ENCODE measurements at regions not wholly inside any gene's neighbourhood (a gene's known extent, or its start where the extent isn't known, plus 50 kb on each side); places are given as distances from the start of the nearest gene placed in this dataset.

DNA sequence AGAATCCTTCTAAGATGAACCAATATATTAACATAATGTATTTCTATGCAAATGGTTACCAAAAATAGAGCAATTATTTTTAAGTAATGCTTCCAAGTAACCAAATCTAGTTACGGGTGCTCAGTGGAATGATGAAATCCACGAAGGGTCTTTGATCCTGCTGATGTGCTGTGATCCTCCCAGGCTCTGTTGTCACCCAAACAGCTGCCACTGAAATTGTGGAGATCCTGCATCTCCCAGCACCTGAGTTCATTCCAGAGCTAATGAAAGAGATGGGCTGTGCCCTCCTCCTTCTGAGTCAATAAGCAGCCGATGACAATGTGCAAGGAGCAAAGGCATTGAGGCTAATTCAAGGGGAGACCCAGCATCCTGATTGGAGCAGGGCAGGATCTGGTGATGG is 362.4 kb upstream of the SOX11 start:
- intact Hi-C loops (cut with micrococcal nuclease; ENCODE audit: unreplicated experiment) = no loop called here
- Mint-ChIP-seq H3K36me3 (ENCODE audit: insufficient read depth, unreplicated experiment) (no peaks in the 10 kb centered on the region), H3K27me3 (ENCODE audit: insufficient read depth, unreplicated experiment) (peaks cover 3% of the 10 kb centered on the region), H3K27ac (ENCODE audit: unreplicated experiment) (no peak overlapping the region), H3K4me1 (ENCODE audit: low read depth, unreplicated experiment) (no peaks in the 10 kb centered on the region), H3K4me3 (ENCODE audit: unreplicated experiment) (no peak overlapping the region), H3K9me3 (ENCODE audit: unreplicated experiment) (no peaks in the 10 kb centered on the region)
- BruUV-seq (replicated peaks) = no TSS peak
- Histone ChIP-seq H3K9me3 (0 out of 2 replicates have a peak, but pooled peaks cover 3% of the 10 kb centered on the region), H3K4me1 (no peaks in the 10 kb centered on the region), H3K4me3 (ENCODE audit: low read depth, low read length) (no peak overlapping the region), H3K27me3 (replicated peaks; ENCODE audit: control insufficient read depth, insufficient read depth, low read length) (no peaks in the 10 kb centered on the region), H3K36me3 (ENCODE audit: control insufficient read depth, insufficient read depth, low read length) (no peaks in the 10 kb centered on the region)
- POLR2A ChIA-PET = no interaction called here
- CTCF ChIA-PET = no interaction called here
- TF ChIP-seq CTCF (IDR thresholded peaks at IDR 0.05; ENCODE audit: insufficient read depth in 1 of 2, low read depth in 1 of 2, low read length in 1 of 2, severe bottlenecking in 1 of 2, unreplicated experiment in 1 of 2) = no peak
- no peak for DNase-seq

DNA sequence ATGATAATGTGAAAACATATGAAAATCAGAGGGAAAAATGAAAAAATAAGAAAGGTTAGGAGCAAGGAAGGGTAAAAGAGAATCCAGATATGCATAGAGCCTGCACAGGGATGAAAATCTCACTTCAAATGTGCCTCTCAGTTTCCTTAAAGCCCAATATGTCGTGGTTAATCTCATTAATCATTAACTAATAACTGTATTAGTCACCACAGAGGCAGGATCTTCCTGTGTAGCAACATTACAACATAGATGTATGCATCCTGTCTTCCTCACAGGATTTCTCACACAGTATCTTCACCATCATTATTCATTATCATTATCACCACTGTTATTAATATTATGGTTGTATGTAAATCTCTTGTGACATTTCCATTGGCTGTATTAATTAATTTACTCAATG is 361.2 kb upstream of the SOX11 start:
- peaks cover 3% of the 10 kb centered on the region for H3K27me3 Mint-ChIP-seq (ENCODE audit: insufficient read depth, unreplicated experiment)
- Histone ChIP-seq H3K27me3 (replicated peaks; ENCODE audit: control insufficient read depth, insufficient read depth, low read length) (no peaks in the 10 kb centered on the region), H3K4me3 (ENCODE audit: low read depth, low read length) (no peak overlapping the region), H3K36me3 (ENCODE audit: control insufficient read depth, insufficient read depth, low read length) (no peaks in the 10 kb centered on the region), H3K4me1 (no peaks in the 10 kb centered on the region), H3K9me3 (0 out of 2 replicates have a peak, but pooled peaks cover 3% of the 10 kb centered on the region)
- no TSS peak for BruUV-seq (replicated peaks)
- intact Hi-C loops (cut with micrococcal nuclease; ENCODE audit: unreplicated experiment) = no loop called here
- no peak for TF ChIP-seq CTCF (IDR thresholded peaks at IDR 0.05; ENCODE audit: insufficient read depth in 1 of 2, low read depth in 1 of 2, low read length in 1 of 2, severe bottlenecking in 1 of 2, unreplicated experiment in 1 of 2)
- no peak overlapping the region for H3K27ac Mint-ChIP-seq (ENCODE audit: unreplicated experiment)
- no peak overlapping the region for H3K4me3 Mint-ChIP-seq (ENCODE audit: unreplicated experiment)
- ChIA-PET CTCF (no interaction called here), POLR2A (no interaction called here)
- H3K9me3 Mint-ChIP-seq (ENCODE audit: unreplicated experiment) = no peaks in the 10 kb centered on the region
- no peaks in the 10 kb centered on the region for H3K4me1 Mint-ChIP-seq (ENCODE audit: low read depth, unreplicated experiment)
- no peaks in the 10 kb centered on the region for H3K36me3 Mint-ChIP-seq (ENCODE audit: insufficient read depth, unreplicated experiment)
- no peak for DNase-seq

DNA sequence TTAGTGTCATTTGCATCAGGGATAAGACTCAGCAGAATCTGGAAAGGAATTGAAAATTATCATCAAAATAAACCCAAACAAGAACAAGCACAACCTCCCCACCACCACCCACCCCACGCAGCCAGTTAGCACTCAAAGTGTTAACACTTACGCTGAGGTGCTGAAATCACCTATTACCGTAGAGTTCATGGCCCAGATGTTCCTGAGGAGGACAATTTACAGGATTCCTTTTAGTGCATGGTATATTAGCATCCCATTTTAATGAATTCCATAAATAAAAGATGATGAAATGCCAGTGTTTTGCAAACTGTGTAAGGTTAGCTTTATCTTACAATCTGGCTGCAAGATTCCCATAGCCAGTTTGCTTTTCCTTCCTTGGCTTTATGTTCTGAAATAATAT is 359.3 kb upstream of the SOX11 start:
- peaks cover 7% of the 10 kb centered on the region for H3K27me3 Mint-ChIP-seq (ENCODE audit: insufficient read depth, unreplicated experiment)

More for the DNA sequence above, 359.3 kb upstream of the SOX11 start:
- no peak for DNase-seq
- CTCF ChIA-PET = no interaction called here
- H3K4me1 Mint-ChIP-seq (ENCODE audit: low read depth, unreplicated experiment) = no peaks in the 10 kb centered on the region
- no peaks in the 10 kb centered on the region for H3K27me3 ChIP-seq (replicated peaks; ENCODE audit: control insufficient read depth, insufficient read depth, low read length)
- H3K9me3 ChIP-seq = 0 out of 2 replicates have a peak, but pooled peaks cover 3% of the 10 kb centered on the region
- H3K36me3 Mint-ChIP-seq (ENCODE audit: insufficient read depth, unreplicated experiment) = no peaks in the 10 kb centered on the region
- no peak for TF ChIP-seq CTCF (IDR thresholded peaks at IDR 0.05; ENCODE audit: insufficient read depth in 1 of 2, low read depth in 1 of 2, low read length in 1 of 2, severe bottlenecking in 1 of 2, unreplicated experiment in 1 of 2)
- H3K4me3 Mint-ChIP-seq (ENCODE audit: unreplicated experiment) = no peak overlapping the region
- no peaks in the 10 kb centered on the region for H3K4me1 ChIP-seq
- no peak overlapping the region for H3K4me3 ChIP-seq (ENCODE audit: low read depth, low read length)
- BruUV-seq (replicated peaks) = no TSS peak
- intact Hi-C loops (cut with micrococcal nuclease; ENCODE audit: unreplicated experiment) = no loop called here
- H3K27ac Mint-ChIP-seq (ENCODE audit: unreplicated experiment) = no peak overlapping the region
- POLR2A ChIA-PET = no interaction called here
- H3K36me3 ChIP-seq (ENCODE audit: control insufficient read depth, insufficient read depth, low read length) = no peaks in the 10 kb centered on the region
- peaks cover 6% of the 10 kb centered on the region for H3K9me3 Mint-ChIP-seq (ENCODE audit: unreplicated experiment)

All from Caco-2 (cell line).